SK-N-MC (cell line): ENCODE measurements at regions not wholly inside any gene's neighbourhood (a gene's known extent, or its start where the extent isn't known, plus 50 kb on each side); places are given as distances from the start of the nearest gene placed in this dataset.

Source experiments
- EZH2 ChIP-seq: fragments of 200-600 bp; sonication (generic); IDR thresholded peaks from one replicate; pipeline ENCODE4 v1.6.1; 2017; ENCODE audit warnings: antibody characterized with exemption
- FOXP2 ChIP-seq: optimal IDR thresholded peaks from 2 replicates; pipeline ENCODE3; 2011; ENCODE audit warnings: mild to moderate bottlenecking, moderate library complexity; ENCODE audit not compliant: insufficient read depth; ENCODE audit errors: extremely low read length, control extremely low read depth
- POLR2AphosphoS5 ChIP-seq: IDR thresholded peaks from 2 replicates; pipeline ENCODE4 v1.6.1; 2012; ENCODE audit warnings: mild to moderate bottlenecking, low read depth, low read length, borderline replicate concordance

GRCh38 chr12:91565246-91565645 lies 382.6 kb upstream of the DCN start:
- TF ChIP-seq POLR2AphosphoS5 (no peak), EZH2 (no peak), FOXP2 (no peak)
